ENCODE measurements at regions not wholly inside any gene's neighbourhood (a gene's known extent, or its start where the extent isn't known, plus 50 kb on each side); places are given as distances from the start of the nearest gene placed in this dataset.

DNA sequence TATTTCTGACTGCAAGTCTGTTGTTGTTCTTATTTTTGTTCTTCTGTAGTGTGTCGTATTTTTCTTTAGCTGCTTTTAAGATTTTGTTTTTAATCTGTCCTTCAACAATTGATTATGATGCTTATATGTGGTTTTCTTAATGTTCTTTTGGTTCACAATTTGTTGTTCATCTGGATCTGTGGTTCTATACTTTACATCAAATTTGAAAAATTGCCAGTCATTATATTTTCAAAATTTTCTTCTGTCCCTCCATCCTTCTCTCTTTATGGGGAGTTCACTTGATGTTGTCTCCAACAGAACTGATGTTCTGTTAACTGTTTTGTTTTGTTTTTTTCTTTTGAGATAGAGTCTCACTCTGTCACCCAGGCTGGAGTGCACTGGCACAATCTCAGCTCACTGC lies 378.5 kb upstream of the CD180 start:
- no peak for DNase-seq
- Mint-ChIP-seq H3K27ac (no peak overlapping the region), H3K36me3 (peaks cover 10% of the 10 kb centered on the region), H3K4me3 (no peak overlapping the region), H3K9me3 (peaks cover 0 to 18% (median 6%) of the 10 kb centered on the region in 7 donors), H3K27me3 (peaks cover 18% of the 10 kb centered on the region), H3K4me1 (no peaks in the 10 kb centered on the region)
- Histone ChIP-seq H3K27ac (ENCODE audit: insufficient read depth, low read length, poor library complexity, severe bottlenecking) (no peak overlapping the region), H3K4me3 (ENCODE audit: low read depth, low read length) (no peak overlapping the region), H3K36me3 (ENCODE audit: control insufficient read depth, insufficient read depth, low read length) (no peaks in the 10 kb centered on the region), H3K9me3 (ENCODE audit: control insufficient read depth in 2 of 2, low read length in 2 of 2) (no peaks in the 10 kb centered on the region), H3K4me1 (ENCODE audit: control insufficient read depth, insufficient read depth, low read length, poor library complexity, severe bottlenecking) (no peaks in the 10 kb centered on the region), H3K27me3 (ENCODE audit: control insufficient read depth, insufficient read depth, low read length) (no peaks in the 10 kb centered on the region)
- no peak for ATAC-seq (ENCODE audit: low read depth in 2 of 2)

DNA sequence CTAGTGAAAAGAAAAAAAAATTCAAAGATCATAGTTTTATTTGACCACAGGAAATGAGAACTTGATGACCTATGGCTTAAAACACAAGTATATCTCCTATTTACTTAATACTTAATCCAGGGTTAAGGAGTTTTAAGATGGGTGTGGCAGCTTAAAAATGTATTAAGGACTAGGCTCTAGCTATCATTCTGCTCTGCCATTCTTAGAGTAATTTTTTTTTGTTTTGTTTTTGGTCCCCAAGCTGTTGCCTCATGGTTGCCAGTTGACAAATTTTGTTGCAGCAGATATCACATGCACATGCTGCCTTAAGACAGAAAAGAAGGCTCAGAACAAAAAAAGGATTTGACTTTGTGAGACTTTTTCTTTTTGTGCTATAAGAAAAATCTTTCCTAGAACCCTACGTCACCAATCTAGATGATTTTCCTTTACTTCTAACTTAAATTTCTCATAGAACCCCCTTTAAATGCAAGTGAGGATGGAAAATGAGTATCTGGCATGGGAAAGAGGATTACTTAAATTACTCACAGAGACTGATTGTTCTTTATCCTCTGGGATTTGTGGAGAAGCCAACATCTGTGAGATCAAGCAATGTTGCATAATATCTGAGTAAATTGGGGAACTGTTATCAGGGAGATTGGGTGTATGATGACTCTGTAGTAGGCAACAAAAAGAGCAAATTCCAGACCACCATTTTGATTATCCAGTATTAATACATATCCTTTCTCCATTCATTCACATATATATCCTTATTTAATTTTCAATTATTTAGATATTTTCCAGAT lies 364.7 kb upstream of the CD180 start:
- Mint-ChIP-seq H3K27ac (no peak overlapping the region), H3K4me3 (no peak overlapping the region), H3K36me3 (no peaks in the 10 kb centered on the region), H3K9me3 (peaks cover 3 to 16% (median 7%) of the 10 kb centered on the region in 7 donors), H3K4me1 (no peaks in the 10 kb centered on the region), H3K27me3 (peaks cover 5% of the 10 kb centered on the region)
- no peaks in the 10 kb centered on the region for H3K4me1 ChIP-seq (ENCODE audit: control insufficient read depth, insufficient read depth, low read length, poor library complexity, severe bottlenecking)
- no peaks in the 10 kb centered on the region for H3K27me3 ChIP-seq (ENCODE audit: control insufficient read depth, insufficient read depth, low read length)
- DNase-seq (no peak), ATAC-seq (ENCODE audit: low read depth in 2 of 2) (no peak)
- H3K4me3 ChIP-seq (ENCODE audit: low read depth, low read length), result no peak overlapping the region
- H3K9me3 ChIP-seq (ENCODE audit: control insufficient read depth in 2 of 2, low read length in 2 of 2), result peaks cover 6 to 8% of the 10 kb centered on the region in 2 experiments
- H3K27ac ChIP-seq (ENCODE audit: insufficient read depth, low read length, poor library complexity, severe bottlenecking), result no peak overlapping the region
- H3K36me3 ChIP-seq (ENCODE audit: control insufficient read depth, insufficient read depth, low read length), result no peaks in the 10 kb centered on the region

GRCh38 chr5:67552773-67553172 lies 356.2 kb upstream of the CD180 start:
- Histone ChIP-seq H3K27me3 (ENCODE audit: control insufficient read depth, insufficient read depth, low read length) (no peaks in the 10 kb centered on the region), H3K4me1 (ENCODE audit: control insufficient read depth, insufficient read depth, low read length, poor library complexity, severe bottlenecking) (no peaks in the 10 kb centered on the region), H3K4me3 (ENCODE audit: low read depth, low read length) (no peak overlapping the region), H3K27ac (ENCODE audit: insufficient read depth, low read length, poor library complexity, severe bottlenecking) (no peak overlapping the region), H3K9me3 (ENCODE audit: control insufficient read depth in 2 of 2, low read length in 2 of 2) (no peaks in the 10 kb centered on the region), H3K36me3 (ENCODE audit: control insufficient read depth, insufficient read depth, low read length) (no peaks in the 10 kb centered on the region)
- ATAC-seq (ENCODE audit: low read depth in 2 of 2) (no peak), DNase-seq (no peak)
- Mint-ChIP-seq H3K9me3 (peaks cover 0 to 2% (median 0%) of the 10 kb centered on the region in 7 donors), H3K4me1 (peaks cover 0 to 7% (median 3%) of the 10 kb centered on the region in 4 donors), H3K36me3 (no peaks in the 10 kb centered on the region), H3K4me3 (no peak overlapping the region), H3K27ac (no peak overlapping the region), H3K27me3 (no peaks in the 10 kb centered on the region)

- Mint-ChIP-seq H3K27ac (no peak overlapping the region), H3K9me3 (peaks cover 0 to 1% (median 0%) of the 10 kb centered on the region in 7 donors), H3K36me3 (no peaks in the 10 kb centered on the region), H3K4me3 (no peak overlapping the region), H3K4me1 (peaks cover 0 to 10% (median 4%) of the 10 kb centered on the region in 4 donors), H3K27me3 (no peaks in the 10 kb centered on the region)
- DNase-seq (no peak), ATAC-seq (ENCODE audit: low read depth in 2 of 2) (no peak)
- Histone ChIP-seq H3K27me3 (ENCODE audit: control insufficient read depth, insufficient read depth, low read length) (no peaks in the 10 kb centered on the region), H3K4me3 (ENCODE audit: low read depth, low read length) (no peak overlapping the region), H3K36me3 (ENCODE audit: control insufficient read depth, insufficient read depth, low read length) (no peaks in the 10 kb centered on the region), H3K27ac (ENCODE audit: insufficient read depth, low read length, poor library complexity, severe bottlenecking) (no peak overlapping the region), H3K4me1 (ENCODE audit: control insufficient read depth, insufficient read depth, low read length, poor library complexity, severe bottlenecking) (no peaks in the 10 kb centered on the region), H3K9me3 (ENCODE audit: control insufficient read depth in 2 of 2, low read length in 2 of 2) (no peaks in the 10 kb centered on the region)
Observed at GRCh38 chr5:67549947-67550346, 353.3 kb upstream of the CD180 start.

DNA sequence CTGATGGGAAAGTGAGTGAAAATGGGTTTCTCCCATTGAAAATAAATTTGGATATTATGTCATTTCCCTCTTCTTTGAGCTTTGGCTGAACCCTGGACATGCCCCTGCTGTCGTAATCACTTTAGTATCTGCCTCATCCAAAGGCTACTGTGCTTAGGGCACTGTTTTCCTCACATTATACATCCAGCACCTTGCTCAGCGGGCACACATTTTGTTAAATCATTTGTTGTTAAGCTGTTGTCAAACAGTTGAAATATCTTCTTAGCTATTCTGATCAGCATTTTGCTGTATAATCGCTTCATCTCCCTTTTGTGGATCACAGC lies 352.7 kb upstream of the CD180 start:
- Mint-ChIP-seq H3K4me1 (peaks cover 0 to 11% (median 4%) of the 10 kb centered on the region in 4 donors), H3K9me3 (peaks cover 0 to 1% (median 0%) of the 10 kb centered on the region in 7 donors), H3K27ac (no peak overlapping the region), H3K4me3 (no peak overlapping the region), H3K27me3 (no peaks in the 10 kb centered on the region), H3K36me3 (no peaks in the 10 kb centered on the region)
- H3K4me3 ChIP-seq (ENCODE audit: low read depth, low read length), result no peak overlapping the region
- no peak overlapping the region for H3K27ac ChIP-seq (ENCODE audit: insufficient read depth, low read length, poor library complexity, severe bottlenecking)
- ATAC-seq (ENCODE audit: low read depth in 2 of 2) (no peak), DNase-seq (no peak)
- no peaks in the 10 kb centered on the region for H3K4me1 ChIP-seq (ENCODE audit: control insufficient read depth, insufficient read depth, low read length, poor library complexity, severe bottlenecking)
- no peaks in the 10 kb centered on the region for H3K9me3 ChIP-seq (ENCODE audit: control insufficient read depth in 2 of 2, low read length in 2 of 2)
- H3K27me3 ChIP-seq (ENCODE audit: control insufficient read depth, insufficient read depth, low read length), result no peaks in the 10 kb centered on the region
- H3K36me3 ChIP-seq (ENCODE audit: control insufficient read depth, insufficient read depth, low read length), result no peaks in the 10 kb centered on the region

GRCh38 chr5:67548520-67549295 lies 352.1 kb upstream of the CD180 start:
- Histone ChIP-seq H3K9me3 (ENCODE audit: control insufficient read depth in 2 of 2, low read length in 2 of 2) (no peaks in the 10 kb centered on the region), H3K27ac (ENCODE audit: insufficient read depth, low read length, poor library complexity, severe bottlenecking) (no peak overlapping the region), H3K4me3 (ENCODE audit: low read depth, low read length) (no peak overlapping the region), H3K36me3 (ENCODE audit: control insufficient read depth, insufficient read depth, low read length) (no peaks in the 10 kb centered on the region), H3K4me1 (ENCODE audit: control insufficient read depth, insufficient read depth, low read length, poor library complexity, severe bottlenecking) (no peaks in the 10 kb centered on the region), H3K27me3 (ENCODE audit: control insufficient read depth, insufficient read depth, low read length) (no peaks in the 10 kb centered on the region)
- no peak for DNase-seq
- Mint-ChIP-seq H3K27me3 (no peaks in the 10 kb centered on the region), H3K27ac (no peak overlapping the region), H3K36me3 (no peaks in the 10 kb centered on the region), H3K9me3 (peaks cover 0 to 1% (median 0%) of the 10 kb centered on the region in 7 donors), H3K4me3 (peak overlapping the region in 1 of 4 donors; percentile 10), H3K4me1 (peaks cover 0 to 11% (median 4%) of the 10 kb centered on the region in 4 donors)
- ATAC-seq (ENCODE audit: low read depth in 2 of 2), result no peak

- peaks cover 0 to 11% (median 4%) of the 10 kb centered on the region in 4 donors for H3K4me1 Mint-ChIP-seq
- no peaks in the 10 kb centered on the region for H3K4me1 ChIP-seq (ENCODE audit: control insufficient read depth, insufficient read depth, low read length, poor library complexity, severe bottlenecking)
- H3K4me3 ChIP-seq (ENCODE audit: low read depth, low read length), result no peak overlapping the region
- H3K36me3 ChIP-seq (ENCODE audit: control insufficient read depth, insufficient read depth, low read length), result no peaks in the 10 kb centered on the region
- peaks cover 0 to 1% (median 0%) of the 10 kb centered on the region in 7 donors for H3K9me3 Mint-ChIP-seq
- no peak for ATAC-seq (ENCODE audit: low read depth in 2 of 2)
- no peaks in the 10 kb centered on the region for H3K27me3 Mint-ChIP-seq
- no peak overlapping the region for H3K27ac Mint-ChIP-seq
- H3K27ac ChIP-seq (ENCODE audit: insufficient read depth, low read length, poor library complexity, severe bottlenecking), result no peak overlapping the region
- no peak for DNase-seq
- no peaks in the 10 kb centered on the region for H3K27me3 ChIP-seq (ENCODE audit: control insufficient read depth, insufficient read depth, low read length)
- H3K4me3 Mint-ChIP-seq, result no peak overlapping the region
- H3K36me3 Mint-ChIP-seq, result no peaks in the 10 kb centered on the region
- H3K9me3 ChIP-seq (ENCODE audit: control insufficient read depth in 2 of 2, low read length in 2 of 2), result no peaks in the 10 kb centered on the region
Observed at GRCh38 chr5:67547682-67548081, 351.1 kb upstream of the CD180 start.
